T-helper 17 cell (primary cell): ENCODE measurements at regions not wholly inside any gene's neighbourhood (a gene's known extent, or its start where the extent isn't known, plus 50 kb on each side); places are given as distances from the start of the nearest gene placed in this dataset.
"Not testable (repeated sequence)": the region's sequence is repeated elsewhere in the genome, so short reads cannot be mapped to it uniquely, and the experiment has no call there.

Source experiments
- ATAC-seq: fragments of 150-1000 bp; cut with Tn5 transposase; 2 replicates; pipeline ENCODE4 v1.10.0; 2021; ENCODE audit warnings: mild to moderate bottlenecking, moderate library complexity
- DNase-seq, 3 donors: peaks; one replicate each; pipeline versions ENCODE4 v3.0.0 to v3.0.0-alpha.2; 2020 to 2021
- H3K9me3 ChIP-seq: one replicate; pipeline ENCODE4 v1.7.0; 2013; ENCODE audit warnings: low read length, mild to moderate bottlenecking; ENCODE audit not compliant: control insufficient read depth, poor library complexity, severe bottlenecking
- H3K27ac Mint-ChIP-seq: one replicate; pipeline ENCODE4 v1.8.0; 2022; ENCODE audit warnings: mild to moderate bottlenecking, moderate library complexity, mixed read lengths
- H3K27me3 Mint-ChIP-seq: one replicate; pipeline ENCODE4 v1.8.0; 2022; ENCODE audit warnings: mixed read lengths
- H3K36me3 Mint-ChIP-seq: one replicate; pipeline ENCODE4 v1.8.0; 2022; ENCODE audit warnings: low read depth, mixed read lengths
- H3K4me1 Mint-ChIP-seq: one replicate; pipeline ENCODE4 v1.8.0; 2022; ENCODE audit warnings: mild to moderate bottlenecking, mixed read lengths
- H3K4me3 Mint-ChIP-seq: one replicate; pipeline ENCODE4 v1.8.0; 2022; ENCODE audit warnings: mild to moderate bottlenecking, moderate library complexity, mixed read lengths

DNA sequence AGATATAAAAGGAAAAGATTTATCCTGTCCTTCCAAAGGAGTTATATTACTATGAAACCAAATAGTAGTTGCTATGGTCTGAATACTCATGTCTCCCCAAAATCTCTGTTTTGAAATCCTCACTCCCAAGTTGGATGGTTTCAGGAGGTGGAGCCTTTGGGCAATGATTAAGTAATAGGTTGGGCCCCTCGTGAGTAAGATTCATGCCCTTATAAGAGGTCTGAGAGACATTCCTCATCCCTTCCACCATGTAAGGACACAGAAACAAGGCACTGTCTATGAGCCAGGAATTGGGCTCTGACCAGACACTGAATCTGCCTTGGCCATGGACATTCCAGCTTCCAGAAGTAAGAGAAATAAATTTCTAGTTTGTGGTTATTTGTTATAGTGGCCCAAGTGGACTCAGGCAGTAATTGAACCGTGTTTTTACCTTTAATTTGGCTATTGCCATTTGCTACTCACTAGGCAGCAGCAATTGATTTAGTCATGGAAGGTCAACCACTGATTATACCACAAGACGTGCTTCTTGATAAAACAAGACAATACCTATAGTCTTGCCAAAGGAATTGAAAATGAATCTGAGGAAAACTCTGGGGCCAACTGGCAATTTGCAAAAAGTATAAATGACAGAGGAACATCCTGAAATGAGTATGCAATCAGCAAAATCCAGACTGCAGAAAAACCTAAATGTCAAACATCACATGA is 717.4 kb upstream of the SPRY2 start:
- no peaks in the 10 kb centered on the region for H3K36me3 Mint-ChIP-seq
- no peak overlapping the region for H3K27ac Mint-ChIP-seq
- H3K4me1 Mint-ChIP-seq: no peaks in the 10 kb centered on the region
- H3K4me3 Mint-ChIP-seq: no peak overlapping the region
- no peaks in the 10 kb centered on the region for H3K27me3 Mint-ChIP-seq
- no peaks in the 10 kb centered on the region for H3K9me3 ChIP-seq
- DNase-seq (no peak), ATAC-seq (no peak)

DNA sequence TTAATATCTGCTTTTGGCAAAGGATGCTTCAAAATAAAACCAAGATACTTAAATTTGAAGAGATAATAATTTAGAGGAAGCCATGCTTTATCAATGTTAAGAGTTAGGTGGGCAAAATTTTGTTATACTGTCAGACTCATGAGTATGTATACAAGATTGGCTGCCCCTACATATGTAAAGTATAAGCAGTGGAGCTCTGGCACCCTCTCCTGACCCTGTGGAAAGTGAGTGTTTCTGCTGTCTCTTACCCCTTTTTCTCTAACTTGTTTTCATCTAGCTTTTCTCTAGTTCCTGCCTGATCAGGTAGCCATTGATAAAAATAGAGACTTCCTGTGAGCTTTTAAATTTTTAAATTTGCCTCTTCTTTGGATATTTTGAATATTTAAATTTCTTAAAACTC is 710.9 kb upstream of the SPRY2 start:
- H3K27me3 Mint-ChIP-seq: no peaks in the 10 kb centered on the region
- no peak overlapping the region for H3K4me3 Mint-ChIP-seq
- H3K36me3 Mint-ChIP-seq: no peaks in the 10 kb centered on the region

DNA sequence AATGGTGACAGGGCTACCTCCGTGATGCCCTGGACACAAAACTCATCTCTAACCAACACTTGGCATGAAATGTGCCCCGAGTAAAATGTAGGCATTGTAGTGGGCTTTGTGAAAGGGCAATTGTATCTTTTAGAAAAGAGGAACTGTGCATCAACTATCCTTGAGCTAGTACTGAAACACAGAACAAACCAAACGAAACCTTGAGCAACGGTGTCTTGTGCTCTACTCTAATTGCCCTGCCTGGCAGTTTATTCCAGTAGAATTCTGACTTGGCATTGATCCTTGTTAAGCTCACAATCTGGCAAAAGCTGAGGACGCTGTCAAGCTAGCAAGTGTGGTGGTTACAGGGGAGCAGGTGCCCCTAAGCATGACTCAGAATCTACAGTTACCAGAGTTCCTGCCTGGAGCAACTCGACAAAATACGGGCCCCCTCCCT is 707.1 kb upstream of the SPRY2 start:
- H3K36me3 Mint-ChIP-seq: no peaks in the 10 kb centered on the region
- DNase-seq (no peak), ATAC-seq (no peak)
- no peaks in the 10 kb centered on the region for H3K27me3 Mint-ChIP-seq
- H3K27ac Mint-ChIP-seq: no peak overlapping the region
- peaks cover 3% of the 10 kb centered on the region for H3K9me3 ChIP-seq
- H3K4me1 Mint-ChIP-seq: no peaks in the 10 kb centered on the region
- H3K4me3 Mint-ChIP-seq: no peak overlapping the region

More for the DNA sequence above, 710.9 kb upstream of the SPRY2 start:
- no peaks in the 10 kb centered on the region for H3K4me1 Mint-ChIP-seq
- no peaks in the 10 kb centered on the region for H3K9me3 ChIP-seq
- ATAC-seq (no peak), DNase-seq (no peak)
- H3K27ac Mint-ChIP-seq: no peak overlapping the region

DNA sequence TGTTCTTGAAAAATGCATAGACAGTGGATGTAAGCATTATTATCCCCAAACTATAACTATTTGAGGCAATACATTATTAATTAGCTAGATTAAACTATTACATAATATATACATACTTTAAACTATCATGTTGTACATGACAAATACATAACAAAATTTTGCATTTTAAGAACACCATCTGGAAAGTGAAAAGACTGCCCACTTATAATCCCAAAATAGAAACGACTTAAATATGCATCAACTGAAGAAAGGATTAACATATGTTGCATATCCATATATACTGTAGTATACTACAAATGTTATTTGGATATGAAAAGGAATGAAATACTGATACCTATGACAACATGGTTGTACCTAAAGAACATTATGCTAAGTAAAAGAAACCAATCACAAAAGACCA is 700.8 kb upstream of the SPRY2 start:
- Mint-ChIP-seq H3K27ac (no peak overlapping the region), H3K4me3 (no peak overlapping the region), H3K27me3 (no peaks in the 10 kb centered on the region), H3K4me1 (no peaks in the 10 kb centered on the region), H3K36me3 (no peaks in the 10 kb centered on the region)
- H3K9me3 ChIP-seq: peaks cover 2% of the 10 kb centered on the region
- DNase-seq: no peak
- ATAC-seq: no peak

DNA sequence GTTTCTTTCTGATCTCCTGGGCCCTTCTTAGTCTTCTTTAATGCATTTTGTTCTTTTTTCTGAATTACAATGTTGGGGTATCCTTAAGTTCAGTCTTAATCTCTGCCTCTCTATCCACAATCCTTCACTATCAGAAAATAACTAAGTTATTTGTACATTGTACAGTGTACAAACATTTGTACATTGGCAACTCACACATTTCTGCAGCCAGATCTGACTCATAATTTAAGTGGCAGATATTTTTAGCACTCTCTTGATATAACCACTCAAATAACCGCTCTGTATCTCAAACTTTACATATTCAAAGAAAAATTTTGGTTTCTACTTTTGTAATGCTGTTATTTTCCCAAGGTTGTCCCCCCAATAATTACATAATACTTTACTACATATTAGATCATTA is 691.1 kb upstream of the SPRY2 start:
- no peak for DNase-seq
- no peaks in the 10 kb centered on the region for H3K9me3 ChIP-seq
- Mint-ChIP-seq H3K4me3 (no peak overlapping the region), H3K27ac (no peak overlapping the region), H3K27me3 (no peaks in the 10 kb centered on the region), H3K36me3 (no peaks in the 10 kb centered on the region), H3K4me1 (no peaks in the 10 kb centered on the region)
- no peak for ATAC-seq

DNA sequence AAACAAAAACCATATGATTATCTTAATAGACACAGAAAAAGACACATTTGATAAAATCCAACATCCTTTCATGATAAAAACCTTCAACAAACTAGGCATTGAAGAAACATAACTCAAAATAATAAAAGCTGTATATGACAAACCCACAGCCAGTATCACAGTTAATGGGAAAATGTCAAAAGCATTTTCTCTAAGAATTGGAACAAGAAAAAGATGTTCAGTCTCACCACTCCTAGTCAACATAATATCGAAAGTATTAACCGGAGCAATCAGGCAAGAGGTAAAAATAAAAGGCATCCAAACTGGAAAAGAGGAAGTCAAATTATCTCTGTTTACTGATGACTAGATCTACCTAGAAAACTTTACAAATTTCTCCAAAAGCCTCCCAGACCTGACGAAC is 684.2 kb upstream of the SPRY2 start:
- Mint-ChIP-seq H3K27me3 (no peaks in the 10 kb centered on the region), H3K4me3 (no peak overlapping the region), H3K27ac (no peak overlapping the region), H3K36me3 (no peaks in the 10 kb centered on the region), H3K4me1 (no peaks in the 10 kb centered on the region)
- H3K9me3 ChIP-seq: no peaks in the 10 kb centered on the region
- ATAC-seq (no peak), DNase-seq (no peak)

DNA sequence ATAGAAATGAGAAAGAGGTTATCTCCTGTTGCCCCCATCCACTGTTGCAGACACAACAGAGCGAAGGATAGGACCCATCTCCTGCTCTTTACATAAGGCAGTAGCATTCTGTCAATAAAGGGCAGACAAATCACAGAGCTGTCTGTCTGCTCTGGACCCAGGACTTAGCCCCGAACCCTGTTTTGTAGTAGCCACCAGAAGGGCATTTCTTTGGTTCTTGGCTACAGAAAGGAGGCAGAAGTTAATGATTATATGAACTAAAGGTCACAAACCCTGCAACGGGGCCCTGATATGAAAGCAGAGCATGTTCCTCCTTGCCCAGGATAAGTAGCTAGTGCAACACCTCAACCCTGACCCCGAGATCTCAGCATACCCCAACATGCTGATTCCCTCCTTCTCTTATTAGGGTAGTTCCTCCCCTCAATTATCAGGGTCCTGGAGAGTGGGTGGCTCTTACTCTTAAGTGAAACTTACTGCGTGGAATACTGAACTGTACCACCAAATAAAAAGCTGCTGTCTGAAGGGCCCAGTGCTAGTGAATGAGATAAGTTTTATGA is 680.4 kb upstream of the SPRY2 start:
- Mint-ChIP-seq H3K36me3 (no peaks in the 10 kb centered on the region), H3K4me3 (no peak overlapping the region), H3K27me3 (no peaks in the 10 kb centered on the region), H3K27ac (no peak overlapping the region), H3K4me1 (no peaks in the 10 kb centered on the region)
- ATAC-seq: no peak
- DNase-seq: no peak
- no peaks in the 10 kb centered on the region for H3K9me3 ChIP-seq

DNA sequence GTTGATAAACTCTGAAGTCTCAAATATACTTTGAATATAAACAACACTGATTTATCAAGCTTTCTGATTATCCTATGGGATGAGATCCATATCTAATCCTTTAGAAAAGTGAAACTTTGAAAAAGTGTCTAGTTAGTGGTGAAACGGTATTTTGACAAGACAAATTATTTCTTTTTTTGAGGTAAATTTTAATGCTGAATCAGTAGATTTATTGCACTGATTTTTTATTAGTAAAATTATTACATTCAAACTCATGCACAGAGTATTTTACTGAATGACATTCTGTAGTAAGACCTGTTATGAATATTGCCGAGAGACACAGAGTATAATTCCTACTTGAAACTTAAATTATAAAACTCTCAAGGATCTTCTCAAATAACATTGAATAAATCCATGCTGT is 679.1 kb upstream of the SPRY2 start:
- Mint-ChIP-seq H3K36me3 (no peaks in the 10 kb centered on the region), H3K4me1 (no peaks in the 10 kb centered on the region), H3K27ac (no peak overlapping the region), H3K4me3 (no peak overlapping the region), H3K27me3 (no peaks in the 10 kb centered on the region)
- no peaks in the 10 kb centered on the region for H3K9me3 ChIP-seq
- ATAC-seq (no peak), DNase-seq (no peak)

DNA sequence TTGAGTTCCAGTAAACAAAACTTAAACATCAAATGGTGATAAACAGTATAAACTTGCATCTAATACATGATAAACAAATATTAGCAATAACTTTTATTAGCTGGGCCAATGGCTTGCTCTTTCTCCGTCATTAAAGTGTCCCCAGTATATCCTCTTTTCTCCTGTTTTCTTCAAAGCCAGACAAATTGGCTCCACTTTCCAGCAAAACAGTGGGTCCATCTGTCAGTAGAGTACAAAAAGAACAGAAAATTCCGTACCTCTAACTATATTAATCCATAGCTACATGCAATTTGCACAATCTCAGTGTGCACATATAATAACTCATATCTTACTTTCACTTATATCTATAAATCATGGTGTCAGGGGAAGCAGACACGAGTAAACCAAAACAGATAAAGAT is 678.0 kb upstream of the SPRY2 start:
- no peaks in the 10 kb centered on the region for H3K27me3 Mint-ChIP-seq
- DNase-seq: no peak

DNA sequence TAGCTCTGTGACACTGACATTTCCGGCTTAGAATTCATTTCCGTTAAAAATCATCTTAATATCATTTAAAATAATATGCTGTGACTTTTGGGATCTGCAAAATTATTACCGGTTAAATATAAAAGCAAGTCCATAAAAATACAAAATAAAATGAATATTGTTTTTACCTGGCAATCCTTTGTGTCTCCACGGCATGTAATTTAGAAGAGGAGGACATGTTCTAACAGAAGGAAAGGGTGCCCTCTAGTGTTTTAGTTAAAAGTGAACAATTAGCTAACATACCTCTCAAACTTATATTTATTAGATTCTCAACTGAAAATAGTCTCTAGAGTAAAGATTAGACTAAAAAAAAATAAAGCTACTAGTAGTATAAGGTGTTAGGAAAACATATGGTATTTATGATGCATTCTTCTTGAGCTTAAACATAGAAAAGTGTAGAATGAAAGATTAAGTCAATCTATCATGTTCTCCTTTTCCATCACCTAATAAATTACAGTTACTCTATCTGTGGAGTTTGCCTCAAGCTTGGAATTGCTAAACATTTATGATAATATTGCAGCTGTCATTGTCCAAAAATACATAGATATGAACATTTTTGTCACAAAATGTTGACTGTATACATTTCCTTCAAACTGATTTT is 676.7 kb upstream of the SPRY2 start:
- no peak for DNase-seq
- Mint-ChIP-seq H3K36me3 (no peaks in the 10 kb centered on the region), H3K4me1 (no peaks in the 10 kb centered on the region), H3K27me3 (no peaks in the 10 kb centered on the region), H3K4me3 (no peak overlapping the region), H3K27ac (no peak overlapping the region)
- no peak for ATAC-seq
- H3K9me3 ChIP-seq: no peaks in the 10 kb centered on the region

More for the DNA sequence above, 678.0 kb upstream of the SPRY2 start:
- no peaks in the 10 kb centered on the region for H3K4me1 Mint-ChIP-seq
- no peaks in the 10 kb centered on the region for H3K9me3 ChIP-seq
- H3K4me3 Mint-ChIP-seq: no peak overlapping the region
- ATAC-seq: no peak
- no peaks in the 10 kb centered on the region for H3K36me3 Mint-ChIP-seq
- H3K27ac Mint-ChIP-seq: no peak overlapping the region

DNA sequence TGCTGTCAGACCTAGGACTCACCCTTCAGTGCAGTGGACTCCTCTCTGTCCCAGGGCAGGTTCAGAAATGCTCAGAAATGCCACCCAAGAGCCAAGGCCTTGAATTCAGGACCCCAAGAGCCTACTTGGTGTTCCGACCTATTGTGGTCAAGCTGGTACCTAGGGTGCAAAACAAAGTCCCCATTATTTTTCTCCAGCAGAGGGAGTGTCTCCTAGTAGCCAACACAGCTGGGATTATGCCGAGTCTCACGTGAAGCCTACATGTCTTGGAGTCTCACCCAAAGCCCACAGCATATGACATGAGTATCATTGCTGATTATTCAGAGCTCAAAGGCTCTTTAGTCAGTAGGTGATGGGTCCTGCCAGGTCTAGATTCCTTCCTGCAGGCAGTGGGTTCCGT is 671.1 kb upstream of the SPRY2 start:
- Mint-ChIP-seq H3K4me1 (no peaks in the 10 kb centered on the region), H3K27me3 (no peaks in the 10 kb centered on the region), H3K4me3 (no peak overlapping the region), H3K27ac (no peak overlapping the region), H3K36me3 (no peaks in the 10 kb centered on the region)
- H3K9me3 ChIP-seq: no peaks in the 10 kb centered on the region
- DNase-seq (no peak), ATAC-seq (no peak)

DNA sequence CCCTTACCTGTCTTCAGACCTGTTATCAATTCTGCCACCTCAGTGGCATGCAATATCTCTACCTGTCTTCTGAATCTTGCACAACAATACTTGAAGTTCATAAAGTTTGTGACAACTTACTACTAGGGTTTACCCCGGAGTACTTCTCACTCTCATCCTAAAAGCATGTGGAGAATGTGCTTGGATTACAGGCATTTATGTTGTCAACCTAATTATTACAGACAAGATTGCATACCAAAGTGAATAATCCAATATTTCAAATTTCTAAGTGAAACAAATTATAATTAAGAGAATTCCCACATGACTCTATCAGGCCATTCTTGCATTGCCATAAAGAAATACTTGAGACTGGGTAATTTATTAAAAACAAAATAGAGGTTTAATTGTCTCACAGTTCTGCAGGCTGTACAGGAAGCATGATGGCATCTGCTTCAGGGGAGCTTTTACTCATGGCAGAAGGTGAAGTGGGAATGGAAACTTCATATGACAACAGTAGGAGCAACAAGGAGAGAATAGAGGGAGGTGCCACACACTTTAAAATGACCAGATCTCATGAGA is 661.0 kb upstream of the SPRY2 start:
- H3K4me3 Mint-ChIP-seq: no peak overlapping the region
- ATAC-seq: no peak
- H3K4me1 Mint-ChIP-seq: no peaks in the 10 kb centered on the region
- no peak overlapping the region for H3K27ac Mint-ChIP-seq
- H3K36me3 Mint-ChIP-seq: no peaks in the 10 kb centered on the region
- no peak for DNase-seq
- H3K27me3 Mint-ChIP-seq: no peaks in the 10 kb centered on the region
- no peaks in the 10 kb centered on the region for H3K9me3 ChIP-seq

DNA sequence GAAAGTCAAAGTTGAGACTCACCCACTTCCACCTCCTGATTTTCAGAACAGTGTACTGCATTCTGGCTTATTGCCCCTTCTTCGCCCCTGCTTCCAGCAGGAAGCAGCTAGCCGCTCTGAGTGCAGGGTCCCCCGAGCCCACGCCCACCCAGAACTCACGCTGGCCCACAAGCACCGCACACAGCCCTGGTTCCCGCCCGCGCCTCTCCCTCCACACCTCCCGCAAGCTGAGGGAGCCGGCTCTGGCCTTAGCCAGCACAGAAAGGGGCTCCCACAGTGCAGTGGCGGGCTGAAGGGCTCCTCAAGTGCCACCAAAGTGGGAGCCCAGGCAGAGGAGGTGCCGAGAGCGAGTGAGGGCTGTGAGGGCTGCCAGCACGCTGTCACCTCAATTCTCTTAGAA is 657.7 kb upstream of the SPRY2 start:
- not testable (repeated sequence) for H3K36me3 Mint-ChIP-seq, H3K4me3 Mint-ChIP-seq

DNA sequence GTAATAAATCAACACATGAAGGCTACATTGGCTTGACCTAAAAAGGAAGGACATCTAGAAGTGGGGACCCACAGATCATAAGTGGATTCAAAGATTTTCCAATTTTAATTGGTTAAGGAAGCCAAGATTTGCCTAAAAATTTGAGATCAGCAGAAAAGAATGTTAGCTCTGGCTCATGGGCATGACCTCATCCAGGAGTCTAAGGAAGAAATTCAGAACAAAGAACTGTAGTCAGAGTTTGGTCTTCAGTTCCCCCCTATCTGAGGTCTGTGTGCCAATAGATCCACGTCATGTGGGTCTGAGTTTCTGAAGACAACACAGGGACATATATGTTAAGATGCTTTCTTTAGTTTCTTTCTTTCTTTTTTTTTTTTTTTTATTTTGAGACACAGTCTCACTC is 648.8 kb upstream of the SPRY2 start:
- Mint-ChIP-seq H3K4me1 (no peaks in the 10 kb centered on the region), H3K27ac (no peak overlapping the region), H3K4me3 (no peak overlapping the region), H3K27me3 (no peaks in the 10 kb centered on the region), H3K36me3 (no peaks in the 10 kb centered on the region)
- no peak for ATAC-seq
- no peak for DNase-seq
- no peaks in the 10 kb centered on the region for H3K9me3 ChIP-seq

More for the DNA sequence above, 657.7 kb upstream of the SPRY2 start:
- H3K9me3 ChIP-seq, DNase-seq, ATAC-seq, H3K27me3 Mint-ChIP-seq, H3K4me1 Mint-ChIP-seq, H3K27ac Mint-ChIP-seq: not testable (repeated sequence)
